H9 (cell line): ENCODE measurements at regions not wholly inside any gene's neighbourhood (a gene's known extent, or its start where the extent isn't known, plus 50 kb on each side); places are given as distances from the start of the nearest gene placed in this dataset.

Experiments used
- DNase-seq: peaks from one replicate; pipeline ENCODE4 v3.0.0-alpha.2; 2017
- H2AFZ ChIP-seq: one replicate; pipeline ENCODE4 v1.6.1; 2013; ENCODE audit warnings: mild to moderate bottlenecking, low read length, control low read depth, moderate library complexity
- H2AK5ac ChIP-seq: 2 replicates; pipeline ENCODE4 v1.6.1; 2013; ENCODE audit warnings: low read length, control low read depth, mixed read lengths; ENCODE audit not compliant: insufficient read length
- H2BK120ac ChIP-seq: one replicate; pipeline ENCODE4 v1.6.1; 2013; ENCODE audit warnings: low read depth, mild to moderate bottlenecking, low read length, control low read depth, inconsistent platforms; ENCODE audit not compliant: poor library complexity, severe bottlenecking
- H2BK12ac ChIP-seq: 2 replicates; pipeline ENCODE4 v1.6.1; 2013; ENCODE audit warnings: low read length, control low read depth, mixed read lengths, low read depth; ENCODE audit not compliant: insufficient read length
- H2BK15ac ChIP-seq: 2 replicates; pipeline ENCODE4 v1.6.1; 2013; ENCODE audit warnings: low read depth, low read length, control low read depth
- H2BK20ac ChIP-seq: one replicate; pipeline ENCODE4 v1.6.1; 2013; ENCODE audit warnings: low read depth, mild to moderate bottlenecking, low read length, control low read depth, inconsistent platforms; ENCODE audit not compliant: poor library complexity, severe bottlenecking
- H2BK5ac ChIP-seq: 2 replicates; pipeline ENCODE4 v1.6.1; 2013; ENCODE audit warnings: low read length, control low read depth, mixed read lengths; ENCODE audit not compliant: insufficient read length
- H3K14ac ChIP-seq: 2 replicates; pipeline ENCODE4 v1.6.1; 2013; ENCODE audit warnings: low read length, control low read depth; ENCODE audit not compliant: insufficient read depth
- H3K18ac ChIP-seq: 2 replicates; pipeline ENCODE4 v1.6.1; 2013; ENCODE audit warnings: low read depth, mild to moderate bottlenecking, mixed read lengths, low read length, control low read depth; ENCODE audit not compliant: insufficient read length
- H3K23ac ChIP-seq: 2 replicates; pipeline ENCODE4 v1.6.1; 2013; ENCODE audit warnings: low read length, control low read depth, mixed read lengths, low read depth; ENCODE audit not compliant: insufficient read length
- H3K23me2 ChIP-seq: 2 replicates; pipeline ENCODE4 v1.6.1; 2013; ENCODE audit warnings: low read depth, mild to moderate bottlenecking, mixed read lengths, low read length, control low read depth; ENCODE audit not compliant: insufficient read length, poor library complexity, severe bottlenecking
- H3K27ac ChIP-seq: 2 replicates; pipeline ENCODE4 v1.5.1; 2013; ENCODE audit warnings: low read length, control low read depth, mixed read lengths, low read depth; ENCODE audit not compliant: insufficient read length
- H3K27me3 ChIP-seq: 2 replicates; pipeline ENCODE4 v1.6.1; 2013; ENCODE audit warnings: low read length, control low read depth, inconsistent platforms; ENCODE audit not compliant: insufficient read depth
- H3K4ac ChIP-seq: 2 replicates; pipeline ENCODE4 v1.6.1; 2013; ENCODE audit warnings: low read depth, mild to moderate bottlenecking, control low read depth, inconsistent platforms, low read length, moderate library complexity
- H3K4me1 ChIP-seq: 2 replicates; pipeline ENCODE4 v1.6.1; 2013; ENCODE audit warnings: low read length, control low read depth, inconsistent platforms; ENCODE audit not compliant: insufficient read depth
- H3K4me2 ChIP-seq: 2 replicates; pipeline ENCODE4 v1.6.1; 2013; ENCODE audit warnings: low read length, control low read depth, mixed read lengths; ENCODE audit not compliant: insufficient read length, insufficient read depth
- H3K56ac ChIP-seq: 2 replicates; pipeline ENCODE4 v1.6.1; 2013; ENCODE audit warnings: low read depth, mild to moderate bottlenecking, mixed read lengths, low read length, control low read depth; ENCODE audit not compliant: insufficient read length
- H3K79me1 ChIP-seq: 2 replicates; pipeline ENCODE4 v1.6.1; 2013; ENCODE audit warnings: low read depth, mild to moderate bottlenecking, moderate library complexity, low read length, control low read depth, inconsistent platforms; ENCODE audit not compliant: insufficient read depth, poor library complexity, severe bottlenecking
- H3K79me2 ChIP-seq: 2 replicates; pipeline ENCODE4 v1.6.1; 2013; ENCODE audit warnings: low read length, control low read depth, inconsistent platforms; ENCODE audit not compliant: insufficient read depth
- H3K9ac ChIP-seq: 2 replicates; pipeline ENCODE4 v1.6.1; 2013; ENCODE audit warnings: low read length, control low read depth, mixed read lengths; ENCODE audit not compliant: insufficient read length; ENCODE audit errors: extremely low read depth
- H3K9me3 ChIP-seq: one replicate; pipeline ENCODE4 v1.6.1; 2013; ENCODE audit warnings: low read depth, low read length, inconsistent platforms; ENCODE audit not compliant: control insufficient read depth
- H3T11ph ChIP-seq: one replicate; pipeline ENCODE4 v1.6.1; 2013; ENCODE audit warnings: mild to moderate bottlenecking, low read length, control low read depth, inconsistent platforms
- H4K20me1 ChIP-seq: one replicate; pipeline ENCODE4 v1.6.1; 2013; ENCODE audit not compliant: control insufficient read depth, insufficient read length, insufficient read depth
- H4K5ac ChIP-seq: 2 replicates; pipeline ENCODE4 v1.6.1; 2013; ENCODE audit warnings: low read depth, mild to moderate bottlenecking, mixed read lengths, low read length, control low read depth; ENCODE audit not compliant: insufficient read length
- H4K8ac ChIP-seq: replicated peaks from 2 replicates; pipeline ENCODE4 v1.6.1; 2013; ENCODE audit warnings: low read length, control low read depth, mixed read lengths, low read depth; ENCODE audit not compliant: insufficient read length
- H4K91ac ChIP-seq: 2 replicates; pipeline ENCODE4 v1.6.1; 2013; ENCODE audit warnings: low read depth, mild to moderate bottlenecking, moderate library complexity, mixed read lengths, low read length, control low read depth; ENCODE audit not compliant: insufficient read length
- H3K27ac Mint-ChIP-seq, 3 experiments: 2 replicates in 2 of 3; 3 replicates in 1 of 3; pipeline ENCODE4 v1.8.0; 2020 to 2021; ENCODE audit warnings: mixed read lengths in 3 of 3, mild to moderate bottlenecking in 1 of 3, moderate library complexity in 1 of 3
- H3K27me3 Mint-ChIP-seq: 2 replicates; pipeline ENCODE4 v1.8.0; 2021; ENCODE audit warnings: low read depth, mild to moderate bottlenecking, moderate library complexity, mixed read lengths
- H3K36me3 Mint-ChIP-seq, 3 experiments: 2 replicates in 2 of 3; 3 replicates in 1 of 3; pipeline ENCODE4 v1.8.0; 2020 to 2021; ENCODE audit warnings: low read depth in 3 of 3, mixed read lengths in 3 of 3; ENCODE audit not compliant: insufficient read depth in 1 of 3
- H3K4me1 Mint-ChIP-seq, 2 experiments: 2 replicates each; pipeline ENCODE4 v1.8.0; 2020; ENCODE audit warnings: mixed read lengths in 2 of 2
- H3K4me3 Mint-ChIP-seq, 2 experiments: 2 replicates in 1 of 2; 3 replicates in 1 of 2; pipeline ENCODE4 v1.8.0; 2020 to 2021; ENCODE audit warnings: mild to moderate bottlenecking in 2 of 2, mixed read lengths in 2 of 2, moderate library complexity in 1 of 2
- H3K9me3 Mint-ChIP-seq, 2 experiments: 2 replicates in 1 of 2; 3 replicates in 1 of 2; pipeline ENCODE4 v1.8.0; 2020; ENCODE audit warnings: mild to moderate bottlenecking in 2 of 2, mixed read lengths in 2 of 2, moderate library complexity in 1 of 2
- CTCF ChIP-seq: fragments of 200-600 bp; sonication (generic); conservative IDR thresholded peaks from 3 replicates; pipeline ENCODE4 v1.8.0; 2021; ENCODE audit warnings: antibody characterized with exemption, mild to moderate bottlenecking
- WGBS: extraction: QIAGEN DNeasy Blood & Tissue Kit; methylation state at CpG from one replicate; pipeline ENCODE4 v1.1.7; 2013; ENCODE audit warnings: missing lambda C conversion rate, low lambda C conversion rate, mixed read lengths; ENCODE audit not compliant: insufficient read length; ENCODE audit errors: extremely low coverage; 5-methylcytosine and 5-hydroxymethylcytosine counted together

- H3K4me1 ChIP-seq: no peaks in the 10 kb centered on the region
- H3K4me1 Mint-ChIP-seq: no peaks in the 10 kb centered on the region
- no peaks in the 10 kb centered on the region for H3K79me2 ChIP-seq
- no peak for DNase-seq
- no peak overlapping the region for H3K4me3 Mint-ChIP-seq
- H3K18ac ChIP-seq: no peak overlapping the region
- peaks cover 0 to 16% (median 3%) of the 10 kb centered on the region in 3 experiments; a peak in 4 of 7 replicates for H3K36me3 Mint-ChIP-seq
- H3K23me2 ChIP-seq: no peaks in the 10 kb centered on the region
- no peak overlapping the region for H2BK20ac ChIP-seq
- H3K56ac ChIP-seq: no peak overlapping the region
- WGBS: no CpG with 5 or more reads among the region's 2 CpGs
- no peak overlapping the region for H3T11ph ChIP-seq
- H3K14ac ChIP-seq: no peak overlapping the region
- H3K27me3 Mint-ChIP-seq: peaks cover 21% of the 10 kb centered on the region
- H4K8ac ChIP-seq: no peak overlapping the region
- no peaks in the 10 kb centered on the region for H3K9me3 ChIP-seq
- peaks cover 7 to 13% of the 10 kb centered on the region in 2 experiments; a peak in 4 of 5 replicates for H3K9me3 Mint-ChIP-seq
- no peak overlapping the region for H3K27ac Mint-ChIP-seq
- no peak overlapping the region for H3K27ac ChIP-seq
- no peaks in the 10 kb centered on the region; the same call in 1 of the 2 replicates for H3K27me3 ChIP-seq
- no peak for TF ChIP-seq CTCF
- H4K20me1 ChIP-seq: no peaks in the 10 kb centered on the region
- H3K4me2 ChIP-seq: no peak overlapping the region
- no peak overlapping the region for H2BK120ac ChIP-seq
- H2BK15ac ChIP-seq: no peak overlapping the region
- H2AK5ac ChIP-seq: no peak overlapping the region
- no peak overlapping the region for H4K5ac ChIP-seq
- H3K23ac ChIP-seq: no peak overlapping the region
- no peak overlapping the region for H4K91ac ChIP-seq
- H2BK12ac ChIP-seq: no peak overlapping the region
- H3K79me1 ChIP-seq: no peaks in the 10 kb centered on the region
- H3K4ac ChIP-seq: no peak overlapping the region
- H2AFZ ChIP-seq: no peak overlapping the region
- H2BK5ac ChIP-seq: no peak overlapping the region
- no peak overlapping the region for H3K9ac ChIP-seq
Measured at GRCh38 chr6:105974986-105975385, 111.2 kb upstream of the PRDM1 start.
